HEK293 (cell line): ENCODE measurements at regions not wholly inside any gene's neighbourhood (a gene's known extent, or its start where the extent isn't known, plus 50 kb on each side); places are given as distances from the start of the nearest gene placed in this dataset.
A peak's percentile ranks its signal among the peaks of the same experiment; 100 is the strongest.
"Not testable (repeated sequence)": the region's sequence is repeated elsewhere in the genome, so short reads cannot be mapped to it uniquely, and the experiment has no call there.

ENCODE experiments used
- CTCF ChIA-PET: fragments of 350-600 bp; formaldehyde crosslinking; extraction: SDS; loops from one replicate; lab custom pipeline; 2021; ENCODE audit warnings: antibody characterized with exemption; lab: Yijun Ruan, JAX
- POLR2A ChIA-PET: fragments of 300-600 bp; formaldehyde crosslinking; extraction: SDS; loops from one replicate; lab custom pipeline; 2020; ENCODE audit warnings: antibody characterized with exemption, inconsistent platforms; lab: Yijun Ruan, JAX
- H3K27ac ChIP-seq: fragments of 200-500 bp; sonication (Bioruptor generic); 2 replicates; pipeline ENCODE4 v1.5.1; 2014; ENCODE audit warnings: low read depth, low read length, control low read depth, inconsistent platforms; ENCODE audit errors: extremely low read depth
- H3K36me3 ChIP-seq, 2 experiments: fragments of 200-500 bp in 1 of 2; sonication (Bioruptor generic) in 1 of 2; 1 replicate in 1 of 2; 2 replicates in 1 of 2; pipeline ENCODE4 v1.5.1; 2014 to 2017; ENCODE audit warnings: inconsistent platforms in 2 of 2, low read length in 2 of 2; ENCODE audit not compliant: control insufficient read depth in 2 of 2, insufficient read depth in 1 of 2
- H3K4me1 ChIP-seq: fragments of 200-500 bp; sonication (Bioruptor generic); 2 replicates; pipeline ENCODE4 v1.5.1; 2014; ENCODE audit warnings: mild to moderate bottlenecking, low read length, inconsistent platforms; ENCODE audit not compliant: control insufficient read depth, insufficient read depth
- H3K4me3 ChIP-seq: 2 replicates; pipeline ENCODE4 v1.5.1; 2011; ENCODE audit warnings: low read depth, mild to moderate bottlenecking, control low read depth, low read length, moderate library complexity
- H3K9me3 ChIP-seq: fragments of 200-500 bp; sonication (Bioruptor generic); 2 replicates; pipeline ENCODE4 v1.5.1; 2014; ENCODE audit warnings: low read depth, low read length, inconsistent platforms; ENCODE audit not compliant: control insufficient read depth, insufficient read depth
- CTCF ChIP-seq: fragments of 450-650 bp; formaldehyde crosslinking; IDR thresholded peaks from 2 replicates; pipeline ENCODE4 v1.5.1; 2016; ENCODE audit warnings: missing biosample characterization, missing genetic modification characterization
- GLIS1 ChIP-seq: fragments of 450-650 bp; formaldehyde crosslinking; IDR thresholded peaks from 2 replicates; pipeline ENCODE4 v1.5.1; 2016; ENCODE audit warnings: missing biosample characterization, missing genetic modification characterization
- PRDM1 ChIP-seq: fragments of 450-650 bp; formaldehyde crosslinking; IDR thresholded peaks from 2 replicates; pipeline ENCODE4; 2016; ENCODE audit warnings: missing biosample characterization, missing genetic modification characterization
- SETDB1 ChIP-seq: IDR thresholded peaks from one replicate; pipeline ENCODE4 v1.6.1; 2017; ENCODE audit warnings: mild to moderate bottlenecking, low read length, moderate library complexity, mixed read lengths; ENCODE audit not compliant: insufficient read length
- ZNF146 ChIP-seq: fragments of 450-650 bp; formaldehyde crosslinking; IDR thresholded peaks from 2 replicates; pipeline ENCODE4 v1.5.1; 2016; ENCODE audit warnings: missing biosample characterization, missing genetic modification characterization
- ZNF280D ChIP-seq: fragments of 450-650 bp; formaldehyde crosslinking; IDR thresholded peaks from 2 replicates; pipeline ENCODE4 v1.5.1; 2016; ENCODE audit warnings: missing biosample characterization, missing genetic modification characterization
- ZNF580 ChIP-seq: fragments of 450-650 bp; formaldehyde crosslinking; IDR thresholded peaks from 2 replicates; pipeline ENCODE4 v1.5.1; 2016; ENCODE audit warnings: missing biosample characterization, missing genetic modification characterization
- ZNF776 ChIP-seq: fragments of 450-650 bp; formaldehyde crosslinking; IDR thresholded peaks from 2 replicates; pipeline ENCODE4 v1.5.0; 2017; ENCODE audit warnings: missing biosample characterization, missing genetic modification characterization, borderline replicate concordance
- ZNF791 ChIP-seq: fragments of 450-650 bp; formaldehyde crosslinking; IDR thresholded peaks from 2 replicates; pipeline ENCODE4 v1.5.1; 2016; ENCODE audit warnings: missing biosample characterization, missing genetic modification characterization
- ZSCAN23 ChIP-seq: fragments of 450-650 bp; formaldehyde crosslinking; IDR thresholded peaks from 2 replicates; pipeline ENCODE4 v1.5.1; 2016; ENCODE audit warnings: missing biosample characterization, missing genetic modification characterization

- CTCF ChIA-PET: interaction anchor here (0.7 to 2.5 kb wide), 5 partner anchors 40 to 314 kb away, joined by 3 to 7 read pairs (median 4); no protein-coding TSS in a partner anchor
Observed at GRCh38 chr5:174464504-174465165, 259.7 kb upstream of the MSX2 start.

GRCh38 chr5:174471528-174471927 lies 252.9 kb upstream of the MSX2 start:
- CTCF ChIA-PET, POLR2A ChIA-PET, H3K9me3 ChIP-seq: not testable (repeated sequence)

More at GRCh38 chr5:174464504-174465165, 259.7 kb upstream of the MSX2 start:
- POLR2A ChIA-PET: no interaction called here
- Histone ChIP-seq H3K36me3 (no peaks in the 10 kb centered on the region), H3K4me3 (no peak overlapping the region), H3K4me1 (no peaks in the 10 kb centered on the region), H3K9me3 (no peaks in the 10 kb centered on the region), H3K27ac (no peak overlapping the region)
- TF ChIP-seq ZSCAN23 (tag by site-specific recombination): no peak
- peak; percentile 52; the same call in 1 of the 2 replicates for TF ChIP-seq GLIS1
- TF ChIP-seq CTCF (tag by site-specific recombination): 0 out of 2 replicates have a peak, but pooled peaks have one; percentile 26

GRCh38 chr5:174472956-174473355 lies 251.4 kb upstream of the MSX2 start:
- H3K4me3 ChIP-seq: no peak overlapping the region
- no peaks in the 10 kb centered on the region for H3K9me3 ChIP-seq
- CTCF ChIA-PET: no interaction called here
- H3K36me3 ChIP-seq: no peaks in the 10 kb centered on the region
- no peaks in the 10 kb centered on the region for H3K4me1 ChIP-seq
- no peak overlapping the region for H3K27ac ChIP-seq
- no peak for TF ChIP-seq PRDM1 (tag by site-specific recombination)
- no peak for TF ChIP-seq CTCF (tag by site-specific recombination)
- peak; percentile 61; the same call in 1 of the 2 replicates for TF ChIP-seq ZNF791 (tag by site-specific recombination)
- no peak for TF ChIP-seq ZNF776 (tag by site-specific recombination)
- TF ChIP-seq SETDB1: peak; percentile 83
- POLR2A ChIA-PET: no interaction called here

More at GRCh38 chr5:174471528-174471927, 252.9 kb upstream of the MSX2 start:
- H3K36me3 ChIP-seq, H3K27ac ChIP-seq, H3K4me3 ChIP-seq, H3K4me1 ChIP-seq: not testable (repeated sequence)
- TF ChIP-seq ZNF580 (0 out of 2 replicates have a peak, but pooled peaks have one; percentile 41), ZNF280D (tag by site-specific recombination) (0 out of 2 replicates have a peak, but pooled peaks have one; percentile 76), ZNF146 (peak; percentile 94)

- POLR2A ChIA-PET, CTCF ChIA-PET, H3K4me1 ChIP-seq, H3K27ac ChIP-seq, H3K36me3 ChIP-seq, H3K9me3 ChIP-seq, H3K4me3 ChIP-seq: not testable (repeated sequence)
Observed at GRCh38 chr5:174476001-174476400, 248.4 kb upstream of the MSX2 start.
